Activated CD8-positive, alpha-beta T cell treated with anti-CD3 and anti-CD28 coated beads for 36 hours (primary cell): ENCODE measurements at regions not wholly inside any gene's neighbourhood (a gene's known extent, or its start where the extent isn't known, plus 50 kb on each side); places are given as distances from the start of the nearest gene placed in this dataset.

ENCODE experiments used
- ATAC-seq: fragments of 200-7000 bp; cut with Tn5 transposase; one replicate; pipeline ENCODE4 v1.10.0; 2021; ENCODE audit warnings: mild to moderate bottlenecking, moderate library complexity
- CTCF ChIA-PET: fragments of 350-600 bp; sonication (Branson Sonifier 250); formaldehyde crosslinking; loops from one replicate; lab custom pipeline; 2021; ENCODE audit warnings: antibody characterized with exemption; lab: Charles Lee
- POLR2A ChIA-PET: fragments of 350-600 bp; sonication (Branson Sonifier 250); formaldehyde crosslinking; loops from one replicate; lab custom pipeline; 2021; ENCODE audit warnings: antibody characterized with exemption; lab: Charles Lee
- DNase-seq: peaks from one replicate; pipeline ENCODE4 v3.0.0-alpha.2; 2020
- H3K27ac Mint-ChIP-seq: one replicate; pipeline ENCODE4 v1.8.0; 2021; ENCODE audit warnings: mild to moderate bottlenecking, mixed read lengths
- H3K27me3 Mint-ChIP-seq: one replicate; pipeline ENCODE4 v1.8.0; 2021; ENCODE audit warnings: mixed read lengths
- H3K36me3 Mint-ChIP-seq: one replicate; pipeline ENCODE4 v1.8.0; 2021; ENCODE audit warnings: low read depth, mixed read lengths
- H3K4me1 Mint-ChIP-seq: one replicate; pipeline ENCODE4 v1.8.0; 2021; ENCODE audit warnings: low read depth, mixed read lengths
- H3K4me3 Mint-ChIP-seq: one replicate; pipeline ENCODE4 v1.8.0; 2021; ENCODE audit warnings: mild to moderate bottlenecking, moderate library complexity, mixed read lengths
- H3K9me3 Mint-ChIP-seq: one replicate; pipeline ENCODE4 v1.8.0; 2021; ENCODE audit warnings: mixed read lengths
- intact Hi-C: fragments of 100-400 bp; cut with micrococcal nuclease; formaldehyde crosslinking; loops from one replicate; pipeline ENCODE4 v1.10.0; 2022
- TF ChIP-seq, protein P1 (sequence below): fragments of 200-600 bp; IDR thresholded peaks from one replicate; pipeline ENCODE4 v1.8.0; 2022; ENCODE audit warnings: antibody characterized with exemption, mild to moderate bottlenecking

DNA sequence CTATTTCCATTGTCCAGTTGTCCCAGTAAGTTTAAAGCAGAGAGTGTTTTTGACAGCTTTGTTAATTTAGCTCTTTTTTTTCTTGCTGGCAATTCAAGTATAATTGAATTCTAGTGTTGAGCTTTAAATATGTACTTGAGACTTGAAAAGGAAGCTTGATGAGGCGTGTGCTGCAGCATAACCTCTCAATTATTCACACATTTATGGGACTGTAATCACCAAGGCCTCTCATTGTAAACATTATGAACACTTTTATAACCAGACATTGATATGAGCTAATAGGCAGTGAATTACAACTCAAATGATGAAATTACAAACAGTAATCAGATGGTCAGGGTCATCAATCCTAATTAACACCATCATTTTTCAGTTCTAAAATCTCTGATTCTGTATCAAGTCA lies 378.0 kb upstream of the DDHD1 start:
- Mint-ChIP-seq H3K27me3 (no peaks in the 10 kb centered on the region), H3K27ac (no peak overlapping the region), H3K4me3 (no peak overlapping the region), H3K4me1 (no peaks in the 10 kb centered on the region), H3K36me3 (no peaks in the 10 kb centered on the region), H3K9me3 (no peaks in the 10 kb centered on the region)
- no peak for ATAC-seq
- ChIA-PET CTCF (no interaction called here), POLR2A (no interaction called here)
- intact Hi-C loops: loop anchor here (10.0 kb wide), 1 partner anchor 644 kb away; no protein-coding TSS in a partner anchor
- no peak for DNase-seq
- TF ChIP-seq, protein P1, sequence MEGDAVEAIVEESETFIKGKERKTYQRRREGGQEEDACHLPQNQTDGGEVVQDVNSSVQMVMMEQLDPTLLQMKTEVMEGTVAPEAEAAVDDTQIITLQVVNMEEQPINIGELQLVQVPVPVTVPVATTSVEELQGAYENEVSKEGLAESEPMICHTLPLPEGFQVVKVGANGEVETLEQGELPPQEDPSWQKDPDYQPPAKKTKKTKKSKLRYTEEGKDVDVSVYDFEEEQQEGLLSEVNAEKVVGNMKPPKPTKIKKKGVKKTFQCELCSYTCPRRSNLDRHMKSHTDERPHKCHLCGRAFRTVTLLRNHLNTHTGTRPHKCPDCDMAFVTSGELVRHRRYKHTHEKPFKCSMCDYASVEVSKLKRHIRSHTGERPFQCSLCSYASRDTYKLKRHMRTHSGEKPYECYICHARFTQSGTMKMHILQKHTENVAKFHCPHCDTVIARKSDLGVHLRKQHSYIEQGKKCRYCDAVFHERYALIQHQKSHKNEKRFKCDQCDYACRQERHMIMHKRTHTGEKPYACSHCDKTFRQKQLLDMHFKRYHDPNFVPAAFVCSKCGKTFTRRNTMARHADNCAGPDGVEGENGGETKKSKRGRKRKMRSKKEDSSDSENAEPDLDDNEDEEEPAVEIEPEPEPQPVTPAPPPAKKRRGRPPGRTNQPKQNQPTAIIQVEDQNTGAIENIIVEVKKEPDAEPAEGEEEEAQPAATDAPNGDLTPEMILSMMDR: no peak

DNA sequence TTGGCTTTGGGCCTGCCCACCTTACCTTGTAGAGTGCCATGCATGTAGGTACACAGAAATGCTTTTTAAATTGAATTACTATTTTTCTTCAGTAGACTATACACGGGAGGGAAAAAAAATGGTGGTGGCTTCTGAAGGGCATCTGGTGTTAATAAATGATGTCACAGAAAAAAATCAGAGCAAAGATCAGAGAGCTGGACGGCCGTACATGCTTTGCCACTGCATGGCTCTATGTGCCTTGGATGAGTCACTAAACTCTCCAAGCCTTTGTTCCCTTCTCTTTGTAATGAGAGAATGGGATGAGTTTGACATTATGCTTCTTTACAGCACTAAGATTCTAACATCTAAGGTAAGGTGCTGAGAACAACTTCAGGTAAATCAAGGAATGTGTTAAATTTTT lies 376.4 kb upstream of the DDHD1 start:
- TF ChIP-seq, protein P1: no peak

DNA sequence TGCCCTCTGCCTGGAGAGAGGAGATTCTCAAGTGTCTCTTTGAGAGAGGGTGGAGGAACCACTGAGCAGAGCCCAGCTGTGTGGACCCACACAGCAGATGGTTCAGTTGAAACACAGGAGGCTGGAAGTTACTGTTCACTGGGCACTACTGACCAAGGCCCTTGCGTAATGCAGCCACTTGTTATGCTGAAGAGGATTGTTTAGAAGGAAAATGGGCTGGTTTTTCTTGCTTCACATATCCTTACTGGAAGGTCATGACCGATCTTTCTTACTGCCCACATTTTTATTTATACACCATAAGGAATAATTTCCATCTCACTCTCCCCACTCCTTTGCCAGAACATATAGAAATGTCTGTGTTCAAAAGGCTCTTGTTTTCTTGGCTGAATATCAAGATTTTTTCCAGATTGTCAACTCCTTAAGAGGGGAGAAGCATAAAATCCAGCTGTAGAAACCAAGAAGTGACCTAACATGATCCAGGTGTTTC lies 375.1 kb upstream of the DDHD1 start:
- Mint-ChIP-seq H3K27me3 (no peaks in the 10 kb centered on the region), H3K4me3 (no peak overlapping the region)
- intact Hi-C loops: no loop called here

More for the DNA sequence above, 376.4 kb upstream of the DDHD1 start:
- no peak for ATAC-seq
- Mint-ChIP-seq H3K36me3 (no peaks in the 10 kb centered on the region), H3K4me3 (no peak overlapping the region), H3K27me3 (no peaks in the 10 kb centered on the region), H3K27ac (no peak overlapping the region), H3K9me3 (no peaks in the 10 kb centered on the region), H3K4me1 (no peaks in the 10 kb centered on the region)
- ChIA-PET POLR2A (no interaction called here), CTCF (interaction anchor here (1.5 kb wide), 1 partner anchor 9 kb away, joined by 4 read pairs; no protein-coding TSS in a partner anchor)
- intact Hi-C loops: no loop called here
- no peak for DNase-seq

DNA sequence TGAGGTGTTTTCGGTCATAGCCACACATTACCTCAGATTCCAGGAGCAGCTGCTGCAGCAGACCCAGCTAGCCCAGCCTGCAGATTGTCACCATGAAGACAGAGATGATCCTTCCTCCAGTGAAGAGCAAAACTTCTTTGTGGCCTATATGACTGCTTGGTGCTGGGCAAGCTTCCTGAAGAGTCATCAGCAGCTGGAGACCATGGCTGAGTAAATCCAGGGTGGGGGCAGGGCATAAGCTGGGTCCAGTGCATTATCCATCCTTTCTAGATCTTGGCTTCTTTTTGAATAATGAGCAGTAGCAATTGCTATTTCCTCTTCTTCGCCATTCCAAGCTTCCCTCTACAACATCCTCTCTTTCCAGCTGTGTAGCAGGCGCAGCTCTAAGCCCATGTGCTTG lies 373.1 kb upstream of the DDHD1 start:
- CTCF ChIA-PET: interaction anchor here (0.8 kb wide), 1 partner anchor 14 kb away, joined by 3 read pairs; no protein-coding TSS in a partner anchor
- DNase-seq (no peak), ATAC-seq (no peak)
- intact Hi-C loops: no loop called here
- POLR2A ChIA-PET: no interaction called here
- Mint-ChIP-seq H3K4me1 (no peaks in the 10 kb centered on the region), H3K36me3 (no peaks in the 10 kb centered on the region), H3K4me3 (no peak overlapping the region), H3K27me3 (no peaks in the 10 kb centered on the region), H3K9me3 (no peaks in the 10 kb centered on the region), H3K27ac (no peak overlapping the region)
- TF ChIP-seq, protein P1: no peak

More for the DNA sequence above, 375.1 kb upstream of the DDHD1 start:
- ChIA-PET CTCF (interaction anchor here (1.5 kb wide), 1 partner anchor 11 kb away, joined by 4 read pairs; no protein-coding TSS in a partner anchor), POLR2A (no interaction called here)
- DNase-seq (no peak), ATAC-seq (no peak)
- Mint-ChIP-seq H3K4me1 (no peaks in the 10 kb centered on the region), H3K36me3 (no peaks in the 10 kb centered on the region), H3K27ac (no peak overlapping the region), H3K9me3 (no peaks in the 10 kb centered on the region)
- TF ChIP-seq, protein P1: no peak

DNA sequence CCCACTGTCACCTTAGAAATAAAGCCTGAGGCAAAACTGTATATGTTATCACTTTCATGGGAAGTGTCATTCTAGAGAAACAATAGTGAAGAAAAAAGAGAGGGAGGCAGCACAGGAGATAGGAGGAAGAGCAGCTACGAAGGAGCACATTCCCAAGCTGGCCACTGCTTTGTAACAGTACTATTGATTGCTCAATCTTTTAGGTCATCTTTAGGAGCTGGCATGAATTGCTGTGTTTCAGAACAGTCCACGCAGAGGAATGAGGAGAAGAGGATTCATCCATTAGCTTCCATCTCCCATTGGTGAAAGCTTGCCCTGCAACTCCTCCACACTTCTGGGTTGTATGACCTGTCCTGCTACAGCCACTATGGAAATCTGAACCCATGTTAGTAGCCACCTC lies 372.5 kb upstream of the DDHD1 start:
- no peak for ATAC-seq
- Mint-ChIP-seq H3K27ac (no peak overlapping the region), H3K4me3 (no peak overlapping the region), H3K36me3 (no peaks in the 10 kb centered on the region), H3K4me1 (no peaks in the 10 kb centered on the region), H3K9me3 (no peaks in the 10 kb centered on the region), H3K27me3 (no peaks in the 10 kb centered on the region)
- POLR2A ChIA-PET: no interaction called here
- CTCF ChIA-PET: interaction anchor here (0.8 kb wide), 1 partner anchor 14 kb away, joined by 3 read pairs; no protein-coding TSS in a partner anchor
- TF ChIP-seq, protein P1: no peak
- DNase-seq: no peak
- intact Hi-C loops: no loop called here
